ENCODE measurements at regions not wholly inside any gene's neighbourhood (a gene's known extent, or its start where the extent isn't known, plus 50 kb on each side); places are given as distances from the start of the nearest gene placed in this dataset.
"Not testable (repeated sequence)": the region's sequence is repeated elsewhere in the genome, so short reads cannot be mapped to it uniquely, and the experiment has no call there.

GRCh38 chr3:135416182-135416581 lies 549.3 kb upstream of the PPP2R3A start:
- 79 to 94% methylated on average over 2 of the region's 2 CpGs for WGBS, 2 donors
- no peaks in the 10 kb centered on the region for H3K27me3 ChIP-seq
- intact Hi-C loops (cut with DNase I), result no loop called here
- TF ChIP-seq POLR2A (IDR thresholded peaks at IDR 0.05) (no peak), CTCF (IDR thresholded peaks at IDR 0.05) (no peak)
- no peak overlapping the region for H3K4me3 ChIP-seq
- H3K36me3 ChIP-seq, result no peaks in the 10 kb centered on the region
- no peaks in the 10 kb centered on the region for H3K9me3 ChIP-seq
- DNase-seq, result no peak
- no peaks in the 10 kb centered on the region for H3K4me1 ChIP-seq
- no peak overlapping the region for H3K27ac ChIP-seq

DNA sequence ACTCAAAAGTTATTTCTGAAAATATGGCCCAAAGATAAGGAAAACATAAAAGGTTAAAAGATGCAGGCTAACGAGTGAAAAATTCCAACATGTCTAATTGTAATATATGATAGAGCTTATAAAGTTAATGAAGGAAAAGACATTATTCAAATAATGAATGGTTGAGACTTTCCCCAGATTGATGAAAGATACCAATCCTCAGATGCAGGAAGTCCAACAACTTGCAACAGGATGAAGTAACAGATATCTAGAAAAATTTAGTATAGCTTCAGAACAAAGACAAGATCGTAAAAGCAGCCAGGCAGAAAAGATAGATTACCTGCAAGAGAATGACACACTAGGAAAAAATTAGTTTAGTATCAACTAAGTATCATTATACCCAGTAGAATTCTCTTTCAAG lies 546.4 kb upstream of the PPP2R3A start:
- TF ChIP-seq CTCF (IDR thresholded peaks at IDR 0.05) (no peak), POLR2A (IDR thresholded peaks at IDR 0.05) (no peak)
- intact Hi-C loops (cut with DNase I), result no loop called here
- no peak overlapping the region for H3K27ac ChIP-seq
- no peaks in the 10 kb centered on the region for H3K27me3 ChIP-seq
- H3K36me3 ChIP-seq, result no peaks in the 10 kb centered on the region
- no peak overlapping the region for H3K4me3 ChIP-seq
- DNase-seq, result no peak
- 62 to 69% methylated on average over 2 of the region's 2 CpGs for WGBS, 2 donors
- H3K9me3 ChIP-seq, result no peaks in the 10 kb centered on the region
- H3K4me1 ChIP-seq, result no peaks in the 10 kb centered on the region

GRCh38 chr3:135426508-135426907 lies 539.0 kb upstream of the PPP2R3A start:
- intact Hi-C loops (cut with DNase I), result no loop called here

DNA sequence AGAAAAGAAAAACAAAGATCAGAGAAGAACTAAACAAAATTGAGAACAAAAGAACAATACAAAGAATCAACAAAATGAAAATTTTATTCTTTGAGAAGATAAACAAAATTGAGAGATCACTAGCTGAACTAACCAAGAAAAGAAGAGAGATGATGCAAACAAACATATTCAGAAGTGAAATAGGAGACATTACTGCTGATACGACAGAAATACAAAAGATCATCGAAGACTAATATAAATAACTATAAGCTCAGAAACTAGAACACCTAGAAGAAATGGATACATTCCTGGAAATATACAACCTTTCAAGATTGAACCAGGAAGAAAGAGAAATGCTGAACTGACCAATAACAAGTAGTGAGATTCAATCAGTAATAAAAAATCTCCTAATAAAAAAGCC lies 533.1 kb upstream of the PPP2R3A start:
- Histone ChIP-seq H3K4me3 (no peak overlapping the region), H3K4me1 (no peaks in the 10 kb centered on the region), H3K27ac (no peak overlapping the region), H3K27me3 (no peaks in the 10 kb centered on the region), H3K36me3 (no peaks in the 10 kb centered on the region), H3K9me3 (no peaks in the 10 kb centered on the region)
- TF ChIP-seq POLR2A (IDR thresholded peaks at IDR 0.05) (no peak), CTCF (IDR thresholded peaks at IDR 0.05) (no peak)
- 79 to 94% methylated on average over 2 of the region's 2 CpGs for WGBS, 2 donors
- no peak for DNase-seq
- intact Hi-C loops (cut with DNase I), result no loop called here

More at GRCh38 chr3:135426508-135426907, 539.0 kb upstream of the PPP2R3A start:
- Histone ChIP-seq H3K4me1 (no peaks in the 10 kb centered on the region), H3K27ac (no peak overlapping the region), H3K27me3 (no peaks in the 10 kb centered on the region), H3K4me3 (no peak overlapping the region), H3K9me3 (no peaks in the 10 kb centered on the region), H3K36me3 (no peaks in the 10 kb centered on the region)
- 68 to 78% methylated on average over 2 of the region's 2 CpGs for WGBS, 2 donors
- no peak for DNase-seq
- no peak for TF ChIP-seq POLR2A (IDR thresholded peaks at IDR 0.05)
- TF ChIP-seq CTCF (IDR thresholded peaks at IDR 0.05), result no peak

DNA sequence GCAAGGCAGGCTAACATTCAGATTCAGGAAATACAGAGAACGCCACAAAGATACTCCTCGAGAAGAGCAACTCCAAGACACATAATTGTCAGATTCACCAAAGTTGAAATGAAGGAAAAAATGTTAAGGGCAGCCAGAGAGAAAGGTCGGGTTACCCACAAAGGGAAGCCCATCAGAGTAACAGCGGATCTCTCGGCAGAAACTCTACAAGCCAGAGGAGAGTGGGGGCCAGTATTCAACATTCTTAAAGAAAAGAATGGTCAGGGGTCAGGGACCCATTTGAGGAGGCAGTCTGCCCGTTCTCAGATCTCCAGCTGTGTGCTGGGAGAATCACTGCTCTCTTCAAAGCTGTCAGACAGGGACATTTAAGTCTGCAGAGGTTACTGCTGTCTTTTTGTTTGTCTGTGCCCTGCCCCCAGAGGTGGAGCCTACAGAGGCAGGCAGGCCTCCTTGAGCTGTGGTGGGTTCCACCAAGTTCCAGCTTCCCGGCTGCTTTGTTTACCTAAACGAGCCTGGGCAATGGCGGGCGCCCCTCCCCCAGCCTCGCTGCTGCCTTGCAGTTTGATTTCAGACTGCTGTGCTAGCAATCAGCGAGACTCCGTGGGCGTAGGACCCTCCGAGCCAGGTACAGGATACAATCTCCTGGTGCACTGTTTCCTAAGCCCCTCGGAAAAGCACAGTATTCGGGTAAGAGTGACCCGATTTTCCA lies 526.5 kb upstream of the PPP2R3A start:
- H3K9me3 ChIP-seq; intact Hi-C loops (cut with DNase I); H3K4me3 ChIP-seq; H3K4me1 ChIP-seq; H3K36me3 ChIP-seq; H3K27me3 ChIP-seq; DNase-seq; H3K27ac ChIP-seq: not testable (repeated sequence)
- WGBS, 2 donors, result 67 to 100% methylated on average over 1 to 15 of the region's 18 CpGs

GRCh38 chr3:135439632-135440031 lies 525.9 kb upstream of the PPP2R3A start:
- WGBS, 2 donors, result 79 to 89% methylated on average over 5 to 7 of the region's 7 CpGs
- DNase-seq; H3K36me3 ChIP-seq; intact Hi-C loops (cut with DNase I); H3K27ac ChIP-seq; H3K4me1 ChIP-seq; H3K4me3 ChIP-seq; H3K27me3 ChIP-seq; H3K9me3 ChIP-seq: not testable (repeated sequence)
